ENCODE measurements at regions not wholly inside any gene's neighbourhood (a gene's known extent, or its start where the extent isn't known, plus 50 kb on each side); places are given as distances from the start of the nearest gene placed in this dataset.

DNA sequence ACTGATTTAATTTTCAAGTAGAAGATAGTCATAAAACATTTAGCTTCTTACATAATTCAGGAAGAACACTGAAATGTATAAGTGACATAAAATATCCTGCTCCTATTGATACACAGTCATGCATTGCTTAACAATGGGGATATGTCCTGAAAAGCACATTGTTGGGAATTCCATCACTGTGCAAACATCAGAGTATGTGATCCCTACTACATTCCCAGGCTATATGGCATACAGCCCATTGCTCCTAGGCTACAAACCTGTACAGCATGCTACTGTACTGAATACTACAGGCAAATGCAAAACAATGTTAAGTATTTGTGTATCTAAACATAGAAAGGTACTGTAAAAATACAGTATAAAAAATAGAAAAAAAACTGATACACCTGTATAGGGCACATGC, 723.9 kb upstream of the ARGLU1 start:
- TF ChIP-seq, protein P1, sequence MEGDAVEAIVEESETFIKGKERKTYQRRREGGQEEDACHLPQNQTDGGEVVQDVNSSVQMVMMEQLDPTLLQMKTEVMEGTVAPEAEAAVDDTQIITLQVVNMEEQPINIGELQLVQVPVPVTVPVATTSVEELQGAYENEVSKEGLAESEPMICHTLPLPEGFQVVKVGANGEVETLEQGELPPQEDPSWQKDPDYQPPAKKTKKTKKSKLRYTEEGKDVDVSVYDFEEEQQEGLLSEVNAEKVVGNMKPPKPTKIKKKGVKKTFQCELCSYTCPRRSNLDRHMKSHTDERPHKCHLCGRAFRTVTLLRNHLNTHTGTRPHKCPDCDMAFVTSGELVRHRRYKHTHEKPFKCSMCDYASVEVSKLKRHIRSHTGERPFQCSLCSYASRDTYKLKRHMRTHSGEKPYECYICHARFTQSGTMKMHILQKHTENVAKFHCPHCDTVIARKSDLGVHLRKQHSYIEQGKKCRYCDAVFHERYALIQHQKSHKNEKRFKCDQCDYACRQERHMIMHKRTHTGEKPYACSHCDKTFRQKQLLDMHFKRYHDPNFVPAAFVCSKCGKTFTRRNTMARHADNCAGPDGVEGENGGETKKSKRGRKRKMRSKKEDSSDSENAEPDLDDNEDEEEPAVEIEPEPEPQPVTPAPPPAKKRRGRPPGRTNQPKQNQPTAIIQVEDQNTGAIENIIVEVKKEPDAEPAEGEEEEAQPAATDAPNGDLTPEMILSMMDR (IDR thresholded peaks at IDR 0.05; ENCODE audit: insufficient read depth, low read depth, low read length): no peak
- no peak for TF ChIP-seq EZH2 (IDR thresholded peaks at IDR 0.05; ENCODE audit: insufficient read depth, low read length)

Data from astrocyte (in vitro differentiated cells and primary cell).